ENCODE measurements at regions not wholly inside any gene's neighbourhood (a gene's known extent, or its start where the extent isn't known, plus 50 kb on each side); places are given as distances from the start of the nearest gene placed in this dataset.

DNA sequence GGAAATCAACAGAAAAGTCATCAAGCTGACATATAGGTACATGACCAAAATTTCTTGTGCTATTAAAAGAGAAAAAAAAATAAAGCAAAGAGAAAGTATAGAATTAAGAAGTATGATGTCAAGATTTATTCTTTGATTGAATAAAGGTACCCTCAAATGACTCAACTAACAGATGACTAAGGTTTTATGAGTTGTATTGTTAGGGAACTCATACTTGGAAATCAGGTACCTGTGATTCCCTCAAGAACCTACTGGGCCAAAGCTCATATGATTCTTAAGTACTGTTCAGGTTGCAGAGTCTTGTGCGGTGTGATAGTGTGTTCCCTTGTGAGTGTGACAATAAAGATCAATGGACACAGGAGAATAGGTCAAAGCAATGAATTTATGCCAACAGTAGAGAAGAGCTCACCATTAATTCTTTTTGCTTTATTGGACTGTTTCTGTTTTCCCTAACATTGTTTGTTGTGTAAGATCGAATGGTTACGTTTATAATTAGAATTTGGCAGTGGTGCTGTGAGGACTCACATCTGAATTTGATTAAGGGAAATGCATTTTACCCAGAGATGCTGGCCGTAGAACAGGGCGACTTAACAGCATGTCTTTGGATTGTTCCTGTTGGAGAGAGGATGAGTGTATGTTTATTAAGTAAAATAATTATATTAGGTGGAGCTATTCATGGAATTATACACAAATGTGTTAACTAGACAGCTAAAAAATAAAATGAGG, 293.2 kb upstream of the SEMA3D start:
- Histone ChIP-seq H3K27ac (ENCODE audit: low read depth, low read length) (no peak overlapping the region), H3K79me1 (ENCODE audit: low read length) (no peaks in the 10 kb centered on the region), H3K27me3 (ENCODE audit: insufficient read depth, low read length, poor library complexity) (no peaks in the 10 kb centered on the region), H3K36me3 (ENCODE audit: control insufficient read depth, insufficient read depth, low read length) (no peaks in the 10 kb centered on the region), H3K4me2 (ENCODE audit: low read length) (no peak overlapping the region), H3K56ac (ENCODE audit: low read length) (no peak overlapping the region), H3K4me3 (ENCODE audit: low read length) (no peak overlapping the region), H2BK15ac (replicated peaks; ENCODE audit: low read depth) (no peak overlapping the region), H3K23ac (ENCODE audit: low read length) (no peak overlapping the region), H3K4me1 (ENCODE audit: control insufficient read depth, low read depth, low read length) (no peaks in the 10 kb centered on the region), H2AK5ac (ENCODE audit: low read length) (no peak overlapping the region), H2BK5ac (ENCODE audit: low read length) (no peak overlapping the region), H3K9ac (ENCODE audit: low read length) (no peak overlapping the region), H3K18ac (ENCODE audit: low read length) (no peak overlapping the region), H3K4ac (ENCODE audit: low read depth, low read length) (no peak overlapping the region), H2BK120ac (ENCODE audit: low read depth, low read length) (no peak overlapping the region), H4K5ac (ENCODE audit: low read length) (no peak overlapping the region), H3K79me2 (ENCODE audit: control insufficient read depth, insufficient read depth, low read length) (no peaks in the 10 kb centered on the region), H4K8ac (ENCODE audit: low read depth, low read length) (no peak overlapping the region)
- no CpG with 5 or more reads among the region's 5 CpGs for WGBS (ENCODE audit: extremely low coverage, insufficient coverage, low lambda C conversion rate)
- no peak for DNase-seq

DNA sequence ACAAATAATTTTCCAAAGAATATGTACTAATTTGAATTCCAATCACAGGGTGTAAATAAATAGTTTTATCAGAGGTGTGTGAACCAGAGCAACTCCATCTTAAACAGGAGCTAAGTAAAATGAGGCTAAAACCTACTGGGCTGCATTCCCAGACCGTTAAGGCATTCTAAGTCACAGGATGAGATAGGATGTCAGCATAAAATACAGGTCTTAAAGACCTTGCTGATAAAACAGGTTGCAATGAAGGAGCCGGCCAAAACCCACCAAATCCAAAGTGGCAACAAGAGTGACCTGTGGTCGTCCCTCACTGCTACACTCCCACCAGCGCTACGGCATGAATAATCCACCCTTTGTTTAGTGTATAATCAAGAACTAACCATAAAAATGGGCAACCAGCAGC, 291.7 kb upstream of the SEMA3D start:
- H4K8ac ChIP-seq (ENCODE audit: low read depth, low read length) = no peak overlapping the region
- no peak overlapping the region for H3K56ac ChIP-seq (ENCODE audit: low read length)
- no peak overlapping the region for H2AK5ac ChIP-seq (ENCODE audit: low read length)
- DNase-seq = peak; percentile 12
- no peaks in the 10 kb centered on the region for H3K4me1 ChIP-seq (ENCODE audit: control insufficient read depth, low read depth, low read length)
- H3K9ac ChIP-seq (ENCODE audit: low read length) = no peak overlapping the region
- no peak overlapping the region for H2BK120ac ChIP-seq (ENCODE audit: low read depth, low read length)
- H3K27me3 ChIP-seq (ENCODE audit: insufficient read depth, low read length, poor library complexity) = no peaks in the 10 kb centered on the region
- no peak overlapping the region for H3K18ac ChIP-seq (ENCODE audit: low read length)
- no peak overlapping the region for H4K5ac ChIP-seq (ENCODE audit: low read length)
- no CpG with 5 or more reads among the region's 5 CpGs for WGBS (ENCODE audit: extremely low coverage, insufficient coverage, low lambda C conversion rate)
- H3K79me1 ChIP-seq (ENCODE audit: low read length) = no peaks in the 10 kb centered on the region
- no peak overlapping the region for H3K23ac ChIP-seq (ENCODE audit: low read length)
- no peaks in the 10 kb centered on the region for H3K79me2 ChIP-seq (ENCODE audit: control insufficient read depth, insufficient read depth, low read length)
- H2BK15ac ChIP-seq (replicated peaks; ENCODE audit: low read depth) = no peak overlapping the region
- H2BK5ac ChIP-seq (ENCODE audit: low read length) = no peak overlapping the region
- no peak overlapping the region for H3K4ac ChIP-seq (ENCODE audit: low read depth, low read length)
- no peaks in the 10 kb centered on the region for H3K36me3 ChIP-seq (ENCODE audit: control insufficient read depth, insufficient read depth, low read length)
- H3K4me2 ChIP-seq (ENCODE audit: low read length) = no peak overlapping the region
- H3K27ac ChIP-seq (ENCODE audit: low read depth, low read length) = no peak overlapping the region
- H3K4me3 ChIP-seq (ENCODE audit: low read length) = no peak overlapping the region

- Histone ChIP-seq H3K79me2 (ENCODE audit: control insufficient read depth, insufficient read depth, low read length) (no peaks in the 10 kb centered on the region), H3K4me1 (ENCODE audit: control insufficient read depth, low read depth, low read length) (no peaks in the 10 kb centered on the region), H3K27ac (ENCODE audit: low read depth, low read length) (no peak overlapping the region)
Observed at GRCh38 chr7:85475476-85475875, 288.6 kb upstream of the SEMA3D start.

DNA sequence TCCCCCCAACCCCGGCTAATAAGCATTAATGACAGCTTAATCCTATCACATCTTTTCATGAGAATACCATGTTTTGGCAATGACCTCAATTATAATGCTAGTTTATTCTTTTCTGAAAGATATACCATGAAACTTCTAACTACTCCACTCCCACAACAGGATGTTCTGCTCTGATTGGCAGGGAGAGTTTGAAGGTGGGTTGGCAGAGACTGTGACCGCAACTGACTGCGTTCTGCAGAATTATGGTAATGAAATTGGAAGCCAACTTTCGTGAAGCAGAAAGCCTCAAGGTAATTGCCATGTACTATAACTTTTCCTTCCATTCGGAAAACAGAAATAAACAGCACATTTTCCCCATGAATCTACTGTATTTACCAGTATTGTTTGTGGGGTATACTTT, 288.2 kb upstream of the SEMA3D start:
- H4K5ac ChIP-seq (ENCODE audit: low read length) = no peak overlapping the region
- WGBS (ENCODE audit: extremely low coverage, insufficient coverage, low lambda C conversion rate) = no CpG with 5 or more reads among the region's 5 CpGs
- H3K9ac ChIP-seq (ENCODE audit: low read length) = no peak overlapping the region
- H3K23ac ChIP-seq (ENCODE audit: low read length) = no peak overlapping the region
- no peaks in the 10 kb centered on the region for H3K79me2 ChIP-seq (ENCODE audit: control insufficient read depth, insufficient read depth, low read length)
- H3K56ac ChIP-seq (ENCODE audit: low read length) = no peak overlapping the region
- no peak for DNase-seq
- H3K4me2 ChIP-seq (ENCODE audit: low read length) = no peak overlapping the region
- no peaks in the 10 kb centered on the region for H3K79me1 ChIP-seq (ENCODE audit: low read length)
- no peak overlapping the region for H3K4me3 ChIP-seq (ENCODE audit: low read length)
- no peak overlapping the region for H4K8ac ChIP-seq (ENCODE audit: low read depth, low read length)
- H2AK5ac ChIP-seq (ENCODE audit: low read length) = no peak overlapping the region
- H3K18ac ChIP-seq (ENCODE audit: low read length) = no peak overlapping the region
- H2BK15ac ChIP-seq (replicated peaks; ENCODE audit: low read depth) = no peak overlapping the region
- H3K4ac ChIP-seq (ENCODE audit: low read depth, low read length) = no peak overlapping the region
- no peak overlapping the region for H2BK120ac ChIP-seq (ENCODE audit: low read depth, low read length)
- no peak overlapping the region for H2BK5ac ChIP-seq (ENCODE audit: low read length)
- no peaks in the 10 kb centered on the region for H3K36me3 ChIP-seq (ENCODE audit: control insufficient read depth, insufficient read depth, low read length)
- no peaks in the 10 kb centered on the region for H3K27me3 ChIP-seq (ENCODE audit: insufficient read depth, low read length, poor library complexity)
- no peak overlapping the region for H3K27ac ChIP-seq (ENCODE audit: low read depth, low read length)
- H3K4me1 ChIP-seq (ENCODE audit: control insufficient read depth, low read depth, low read length) = no peaks in the 10 kb centered on the region

More at GRCh38 chr7:85475476-85475875, 288.6 kb upstream of the SEMA3D start:
- Histone ChIP-seq H4K5ac (ENCODE audit: low read length) (no peak overlapping the region), H3K23ac (ENCODE audit: low read length) (no peak overlapping the region), H3K4me2 (ENCODE audit: low read length) (no peak overlapping the region), H3K56ac (ENCODE audit: low read length) (no peak overlapping the region), H3K9ac (ENCODE audit: low read length) (no peak overlapping the region), H2BK120ac (ENCODE audit: low read depth, low read length) (no peak overlapping the region), H3K4ac (ENCODE audit: low read depth, low read length) (no peak overlapping the region), H3K36me3 (ENCODE audit: control insufficient read depth, insufficient read depth, low read length) (no peaks in the 10 kb centered on the region), H2BK5ac (ENCODE audit: low read length) (no peak overlapping the region), H4K8ac (ENCODE audit: low read depth, low read length) (no peak overlapping the region), H3K18ac (ENCODE audit: low read length) (no peak overlapping the region), H2AK5ac (ENCODE audit: low read length) (no peak overlapping the region), H2BK15ac (replicated peaks; ENCODE audit: low read depth) (no peak overlapping the region), H3K27me3 (ENCODE audit: insufficient read depth, low read length, poor library complexity) (no peaks in the 10 kb centered on the region), H3K79me1 (ENCODE audit: low read length) (no peaks in the 10 kb centered on the region), H3K4me3 (ENCODE audit: low read length) (no peak overlapping the region)
- WGBS (ENCODE audit: extremely low coverage, insufficient coverage, low lambda C conversion rate) = no CpG with 5 or more reads among the region's 2 CpGs
- no peak for DNase-seq

DNA sequence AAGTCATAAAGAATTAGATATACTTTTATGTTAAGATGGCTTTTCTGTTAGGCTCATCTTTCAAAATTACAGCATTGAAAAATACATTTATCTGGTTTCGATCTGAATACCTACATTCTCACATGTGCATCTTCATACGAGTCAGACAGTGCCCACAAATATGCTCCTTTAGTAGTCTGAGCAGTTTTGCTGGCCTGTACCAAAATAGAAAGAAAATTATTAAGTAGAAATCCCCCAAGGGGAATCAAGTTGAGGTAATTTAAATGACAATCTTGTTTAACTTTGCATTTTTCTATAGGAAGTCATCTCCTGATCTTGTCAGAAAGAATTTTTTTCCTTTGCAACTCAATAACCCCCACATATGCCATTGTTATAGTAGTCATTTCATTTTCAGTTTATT, 287.4 kb upstream of the SEMA3D start:
- no peak overlapping the region for H2BK120ac ChIP-seq (ENCODE audit: low read depth, low read length)
- H3K18ac ChIP-seq (ENCODE audit: low read length) = no peak overlapping the region
- no peaks in the 10 kb centered on the region for H3K27me3 ChIP-seq (ENCODE audit: insufficient read depth, low read length, poor library complexity)
- H2BK15ac ChIP-seq (replicated peaks; ENCODE audit: low read depth) = no peak overlapping the region
- H3K23ac ChIP-seq (ENCODE audit: low read length) = no peak overlapping the region
- no peak overlapping the region for H4K5ac ChIP-seq (ENCODE audit: low read length)
- H3K27ac ChIP-seq (ENCODE audit: low read depth, low read length) = no peak overlapping the region
- no peak overlapping the region for H2AK5ac ChIP-seq (ENCODE audit: low read length)
- no peaks in the 10 kb centered on the region for H3K79me2 ChIP-seq (ENCODE audit: control insufficient read depth, insufficient read depth, low read length)
- WGBS (ENCODE audit: extremely low coverage, insufficient coverage, low lambda C conversion rate) = no CpG with 5 or more reads among the region's 2 CpGs
- no peak overlapping the region for H3K9ac ChIP-seq (ENCODE audit: low read length)
- no peak overlapping the region for H4K8ac ChIP-seq (ENCODE audit: low read depth, low read length)
- no peak overlapping the region for H3K4me2 ChIP-seq (ENCODE audit: low read length)
- H3K79me1 ChIP-seq (ENCODE audit: low read length) = no peaks in the 10 kb centered on the region
- no peak overlapping the region for H3K4me3 ChIP-seq (ENCODE audit: low read length)
- no peak overlapping the region for H3K4ac ChIP-seq (ENCODE audit: low read depth, low read length)
- H2BK5ac ChIP-seq (ENCODE audit: low read length) = no peak overlapping the region
- H3K36me3 ChIP-seq (ENCODE audit: control insufficient read depth, insufficient read depth, low read length) = no peaks in the 10 kb centered on the region
- DNase-seq = no peak
- no peaks in the 10 kb centered on the region for H3K4me1 ChIP-seq (ENCODE audit: control insufficient read depth, low read depth, low read length)
- no peak overlapping the region for H3K56ac ChIP-seq (ENCODE audit: low read length)

GRCh38 chr7:85471740-85472139, 284.9 kb upstream of the SEMA3D start:
- no peak overlapping the region for H2BK120ac ChIP-seq (ENCODE audit: low read depth, low read length)
- no peaks in the 10 kb centered on the region for H3K4me1 ChIP-seq (ENCODE audit: control insufficient read depth, low read depth, low read length)
- no peak for DNase-seq
- no peak overlapping the region for H3K27ac ChIP-seq (ENCODE audit: low read depth, low read length)
- H3K79me2 ChIP-seq (ENCODE audit: control insufficient read depth, insufficient read depth, low read length) = no peaks in the 10 kb centered on the region
- no peak overlapping the region for H3K23ac ChIP-seq (ENCODE audit: low read length)
- H4K5ac ChIP-seq (ENCODE audit: low read length) = no peak overlapping the region
- no peak overlapping the region for H2BK15ac ChIP-seq (replicated peaks; ENCODE audit: low read depth)
- H3K56ac ChIP-seq (ENCODE audit: low read length) = no peak overlapping the region
- no peak overlapping the region for H3K4me3 ChIP-seq (ENCODE audit: low read length)
- no CpG with 5 or more reads among the region's 3 CpGs for WGBS (ENCODE audit: extremely low coverage, insufficient coverage, low lambda C conversion rate)
- H2BK5ac ChIP-seq (ENCODE audit: low read length) = no peak overlapping the region
- H3K9ac ChIP-seq (ENCODE audit: low read length) = no peak overlapping the region
- no peak overlapping the region for H3K4ac ChIP-seq (ENCODE audit: low read depth, low read length)
- no peak overlapping the region for H3K18ac ChIP-seq (ENCODE audit: low read length)
- H4K8ac ChIP-seq (ENCODE audit: low read depth, low read length) = no peak overlapping the region
- no peaks in the 10 kb centered on the region for H3K79me1 ChIP-seq (ENCODE audit: low read length)
- no peaks in the 10 kb centered on the region for H3K27me3 ChIP-seq (ENCODE audit: insufficient read depth, low read length, poor library complexity)
- H3K4me2 ChIP-seq (ENCODE audit: low read length) = no peak overlapping the region
- H3K36me3 ChIP-seq (ENCODE audit: control insufficient read depth, insufficient read depth, low read length) = no peaks in the 10 kb centered on the region
- H2AK5ac ChIP-seq (ENCODE audit: low read length) = no peak overlapping the region
